B cell (primary cell): ENCODE measurements at regions not wholly inside any gene's neighbourhood (a gene's known extent, or its start where the extent isn't known, plus 50 kb on each side); places are given as distances from the start of the nearest gene placed in this dataset.

ENCODE experiments used
- ATAC-seq: fragments of 200-7000 bp; cut with Tn5 transposase; one replicate; pipeline ENCODE4 v1.10.0; 2021; ENCODE audit warnings: low read depth, mild to moderate bottlenecking, moderate number of reproducible peaks, moderate library complexity
- CTCF ChIA-PET: fragments of 350-600 bp; sonication (Branson Sonifier 250); formaldehyde crosslinking; loops from one replicate; lab custom pipeline; 2021; ENCODE audit warnings: antibody characterized with exemption, inconsistent platforms; lab: Charles Lee
- POLR2A ChIA-PET: fragments of 350-600 bp; sonication (Branson Sonifier 250); formaldehyde crosslinking; loops from one replicate; lab custom pipeline; 2021; ENCODE audit warnings: antibody characterized with exemption; lab: Charles Lee
- DNase-seq: peaks from one replicate; pipeline ENCODE4 v3.0.0; 2013
- H2AFZ ChIP-seq: 2 replicates; pipeline ENCODE4 v1.6.1; 2012; ENCODE audit warnings: mild to moderate bottlenecking, low read depth, low read length; ENCODE audit not compliant: insufficient read depth, poor library complexity, severe bottlenecking
- H3K27ac ChIP-seq, 2 donors: 1 replicate in 1 of 2; 2 replicates in 1 of 2; pipeline ENCODE4 v1.5.1; 2012 to 2013; ENCODE audit warnings: low read length in 2 of 2, mild to moderate bottlenecking in 2 of 2, moderate library complexity in 1 of 2
- H3K27me3 ChIP-seq, 4 experiments: fragments of 200-600 bp in 1 of 4; sonication (generic) in 1 of 4; replicated peaks in 1 of 4; 1 replicate in 2 of 4; 2 replicates in 2 of 4; pipeline versions ENCODE4 v1.6.1 to v1.7.0; 2013 to 2016; ENCODE audit warnings: low read length in 3 of 4, mild to moderate bottlenecking in 2 of 4, mixed read lengths in 1 of 4, moderate library complexity in 1 of 4; ENCODE audit not compliant: insufficient read depth in 4 of 4, control insufficient read depth in 3 of 4; ENCODE audit errors: control extremely low read depth in 1 of 4
- H3K36me3 ChIP-seq, 2 experiments: replicated peaks in 1 of 2; 1 replicate in 1 of 2; 2 replicates in 1 of 2; pipeline versions ENCODE4 v1.6.1 to v1.7.1; 2013; ENCODE audit warnings: low read length in 1 of 2; ENCODE audit not compliant: insufficient read depth in 2 of 2, control insufficient read depth in 1 of 2; ENCODE audit errors: control extremely low read depth in 1 of 2, extremely low read depth in 1 of 2
- H3K4me1 ChIP-seq, 2 donors: fragments of 200-600 bp in 1 of 2; sonication (generic) in 1 of 2; 1 replicate in 1 of 2; 2 replicates in 1 of 2; pipeline versions ENCODE4 v1.5.1 to v1.6.1; 2013 to 2017; ENCODE audit warnings: low read length in 2 of 2; ENCODE audit not compliant: control insufficient read depth in 2 of 2, insufficient read depth in 2 of 2
- H3K4me2 ChIP-seq: replicated peaks from 2 replicates; pipeline ENCODE3; 2012; ENCODE audit warnings: mild to moderate bottlenecking, low read depth, low read length; ENCODE audit not compliant: poor library complexity, severe bottlenecking
- H3K4me3 ChIP-seq, 5 experiments: fragments of 200-600 bp in 1 of 5; sonication (generic) in 1 of 5; 1 replicate in 3 of 5; 2 replicates in 2 of 5; pipeline versions ENCODE4 v1.5.1 to v1.7.0; 2011 to 2016; ENCODE audit warnings: low read length in 4 of 5, mild to moderate bottlenecking in 4 of 5, low read depth in 2 of 5, control low read depth in 1 of 5, moderate library complexity in 1 of 5; ENCODE audit not compliant: insufficient read depth in 1 of 5; ENCODE audit errors: control extremely low read depth in 1 of 5, extremely low read depth in 1 of 5
- H3K79me2 ChIP-seq: fragments of 200-600 bp; sonication (generic); one replicate; pipeline ENCODE4 v1.6.0; 2016; ENCODE audit warnings: low read length; ENCODE audit not compliant: control insufficient read depth, insufficient read depth
- H3K9ac ChIP-seq: fragments of 200-600 bp; sonication (generic); 2 replicates; pipeline ENCODE4 v1.6.1; 2017; ENCODE audit warnings: mild to moderate bottlenecking, low read length, moderate library complexity
- H3K9me3 ChIP-seq, 3 donors: one replicate each; pipeline versions ENCODE4 v1.6.1 to v1.7.1; 2013; ENCODE audit warnings: low read length in 2 of 3; ENCODE audit not compliant: control insufficient read depth in 2 of 3, insufficient read depth in 1 of 3; ENCODE audit errors: control extremely low read depth in 1 of 3
- H4K20me1 ChIP-seq: 2 replicates; pipeline ENCODE4 v1.6.0; 2012; ENCODE audit warnings: mild to moderate bottlenecking, low read length; ENCODE audit not compliant: insufficient read depth, control insufficient read depth, poor library complexity, severe bottlenecking
- H3K27ac Mint-ChIP-seq: one replicate; pipeline ENCODE4 v1.8.0; 2021; ENCODE audit warnings: mixed read lengths
- H3K27me3 Mint-ChIP-seq: one replicate; pipeline ENCODE4 v1.8.0; 2021; ENCODE audit warnings: mixed read lengths
- H3K4me1 Mint-ChIP-seq: one replicate; pipeline ENCODE4 v1.8.0; 2021; ENCODE audit warnings: mixed read lengths
- H3K4me3 Mint-ChIP-seq: one replicate; pipeline ENCODE4 v1.8.0; 2021; ENCODE audit warnings: mixed read lengths
- H3K9me3 Mint-ChIP-seq: one replicate; pipeline ENCODE4 v1.8.0; 2022; ENCODE audit warnings: mixed read lengths; ENCODE audit not compliant: insufficient read depth
- EZH2 ChIP-seq: IDR thresholded peaks from 2 replicates; pipeline ENCODE4 v1.6.1; 2012; ENCODE audit warnings: borderline replicate concordance, low read depth, mild to moderate bottlenecking, moderate library complexity, low read length; ENCODE audit not compliant: insufficient read depth, poor library complexity, severe bottlenecking
- WGBS: methylation state at CpG from one replicate; pipeline ENCODE4 v1.1.5; 2013; ENCODE audit warnings: missing lambda C conversion rate; ENCODE audit not compliant: insufficient coverage; 5-methylcytosine and 5-hydroxymethylcytosine counted together
- intact Hi-C: fragments of 100-400 bp; cut with micrococcal nuclease; formaldehyde crosslinking; loops from one replicate; pipeline ENCODE4 v1.10.0; 2022
- TF ChIP-seq, protein P1 (sequence below): fragments of 200-600 bp; IDR thresholded peaks from one replicate; pipeline ENCODE4 v1.8.0; 2022; ENCODE audit warnings: antibody characterized with exemption, mild to moderate bottlenecking

DNA sequence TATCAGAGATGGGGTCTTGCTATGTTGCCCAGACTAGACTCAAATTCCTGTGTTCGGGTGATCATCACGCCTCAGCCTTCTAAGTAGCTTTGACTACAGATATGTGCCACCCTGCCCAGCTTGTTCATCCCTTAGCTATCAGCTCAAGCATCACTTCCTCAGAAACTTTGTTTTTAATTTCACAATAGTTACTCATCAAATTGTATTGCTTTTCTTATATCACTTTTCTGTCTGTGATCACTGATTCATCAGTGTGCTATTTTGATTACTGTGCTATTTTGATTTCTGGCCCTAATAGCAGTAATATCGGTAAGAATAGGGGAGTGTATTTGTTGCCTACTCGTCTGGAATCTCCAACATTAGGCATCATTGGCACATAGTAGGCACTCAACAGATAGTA, 878.6 kb upstream of the PCDH20 start:
- Mint-ChIP-seq H3K27me3 (no peaks in the 10 kb centered on the region), H3K4me3 (no peak overlapping the region), H3K27ac (no peak overlapping the region), H3K9me3 (peaks cover 5% of the 10 kb centered on the region), H3K4me1 (no peaks in the 10 kb centered on the region)
- WGBS: 100% methylated on average over 2 of the region's 4 CpGs
- no peak for TF ChIP-seq EZH2
- TF ChIP-seq, protein P1, sequence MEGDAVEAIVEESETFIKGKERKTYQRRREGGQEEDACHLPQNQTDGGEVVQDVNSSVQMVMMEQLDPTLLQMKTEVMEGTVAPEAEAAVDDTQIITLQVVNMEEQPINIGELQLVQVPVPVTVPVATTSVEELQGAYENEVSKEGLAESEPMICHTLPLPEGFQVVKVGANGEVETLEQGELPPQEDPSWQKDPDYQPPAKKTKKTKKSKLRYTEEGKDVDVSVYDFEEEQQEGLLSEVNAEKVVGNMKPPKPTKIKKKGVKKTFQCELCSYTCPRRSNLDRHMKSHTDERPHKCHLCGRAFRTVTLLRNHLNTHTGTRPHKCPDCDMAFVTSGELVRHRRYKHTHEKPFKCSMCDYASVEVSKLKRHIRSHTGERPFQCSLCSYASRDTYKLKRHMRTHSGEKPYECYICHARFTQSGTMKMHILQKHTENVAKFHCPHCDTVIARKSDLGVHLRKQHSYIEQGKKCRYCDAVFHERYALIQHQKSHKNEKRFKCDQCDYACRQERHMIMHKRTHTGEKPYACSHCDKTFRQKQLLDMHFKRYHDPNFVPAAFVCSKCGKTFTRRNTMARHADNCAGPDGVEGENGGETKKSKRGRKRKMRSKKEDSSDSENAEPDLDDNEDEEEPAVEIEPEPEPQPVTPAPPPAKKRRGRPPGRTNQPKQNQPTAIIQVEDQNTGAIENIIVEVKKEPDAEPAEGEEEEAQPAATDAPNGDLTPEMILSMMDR: no peak
- H3K27me3 ChIP-seq: no peaks in the 10 kb centered on the region
- no peaks in the 10 kb centered on the region for H3K4me1 ChIP-seq
- H3K27ac ChIP-seq: no peak overlapping the region
- ChIA-PET POLR2A (no interaction called here), CTCF (no interaction called here)
- intact Hi-C loops: no loop called here
- ATAC-seq (no peak), DNase-seq (no peak)
- H3K9ac ChIP-seq: no peak overlapping the region
- no peak overlapping the region for H3K4me2 ChIP-seq
- H3K79me2 ChIP-seq: no peaks in the 10 kb centered on the region
- H3K9me3 ChIP-seq: no peaks in the 10 kb centered on the region
- no peaks in the 10 kb centered on the region for H4K20me1 ChIP-seq
- no peaks in the 10 kb centered on the region for H3K36me3 ChIP-seq
- H3K4me3 ChIP-seq: no peak overlapping the region
- H2AFZ ChIP-seq: no peak overlapping the region

GRCh38 chr13:62292714-62293480, 877.2 kb upstream of the PCDH20 start:
- Mint-ChIP-seq H3K4me1 (no peaks in the 10 kb centered on the region), H3K27me3 (no peaks in the 10 kb centered on the region), H3K27ac (no peak overlapping the region), H3K4me3 (no peak overlapping the region), H3K9me3 (peaks cover 6% of the 10 kb centered on the region)
- H3K36me3 ChIP-seq: no peaks in the 10 kb centered on the region
- DNase-seq (no peak), ATAC-seq (no peak)
- no peak overlapping the region for H3K27ac ChIP-seq
- H3K9me3 ChIP-seq: no peaks in the 10 kb centered on the region
- ChIA-PET POLR2A (no interaction called here), CTCF (no interaction called here)
- no peak for TF ChIP-seq EZH2
- TF ChIP-seq, protein P1: no peak
- H3K4me1 ChIP-seq: no peaks in the 10 kb centered on the region
- intact Hi-C loops: no loop called here
- no peak overlapping the region for H2AFZ ChIP-seq
- no peaks in the 10 kb centered on the region for H3K27me3 ChIP-seq
- H3K79me2 ChIP-seq: no peaks in the 10 kb centered on the region
- no peaks in the 10 kb centered on the region for H4K20me1 ChIP-seq
- H3K4me2 ChIP-seq: no peak overlapping the region
- no peak overlapping the region for H3K9ac ChIP-seq
- WGBS: no CpG with 5 or more reads among the region's 2 CpGs
- no peak overlapping the region for H3K4me3 ChIP-seq
